ENCODE measurements at regions not wholly inside any gene's neighbourhood (a gene's known extent, or its start where the extent isn't known, plus 50 kb on each side); places are given as distances from the start of the nearest gene placed in this dataset.
"Not testable (repeated sequence)": the region's sequence is repeated elsewhere in the genome, so short reads cannot be mapped to it uniquely, and the experiment has no call there.

DNA sequence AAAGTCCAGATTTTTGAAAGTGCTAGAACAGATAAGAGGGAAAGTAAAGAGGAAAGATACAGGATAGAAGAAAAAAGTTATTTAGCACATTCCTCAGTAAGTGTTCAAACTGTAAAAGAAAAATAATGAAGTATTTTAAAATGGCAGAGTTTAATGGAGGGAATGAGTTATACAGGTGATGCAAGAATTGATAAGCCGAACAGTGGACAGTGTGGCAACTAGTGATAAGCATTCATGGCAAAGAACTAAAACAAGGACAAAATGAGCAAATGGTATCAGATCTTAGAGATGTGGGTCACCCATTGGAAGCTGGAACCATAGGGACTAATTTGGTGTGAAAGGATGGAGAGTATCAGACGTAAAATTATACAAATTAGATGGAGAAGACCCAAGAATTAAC, 622.9 kb upstream of the SGO1 start:
- no peak for DNase-seq

DNA sequence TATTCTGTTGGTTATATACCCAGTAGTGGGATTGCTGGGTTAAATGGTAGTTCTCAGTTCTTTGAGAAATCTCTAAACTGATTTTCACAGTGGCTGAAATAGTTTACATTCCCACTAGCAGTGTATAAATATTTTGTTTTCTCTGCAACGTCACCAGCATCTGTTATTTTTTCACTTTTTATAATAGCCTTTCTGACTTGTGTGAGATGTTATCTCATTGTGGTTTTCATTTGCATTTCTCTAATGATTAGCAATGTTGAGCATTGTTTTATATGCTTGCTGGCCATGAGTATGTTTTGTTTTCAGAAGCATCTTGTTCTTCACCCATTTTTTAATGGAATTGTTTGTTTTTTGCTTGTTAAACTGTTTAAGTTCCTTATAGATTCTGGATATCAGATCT, 612.7 kb upstream of the SGO1 start:
- DNase-seq = no peak

DNA sequence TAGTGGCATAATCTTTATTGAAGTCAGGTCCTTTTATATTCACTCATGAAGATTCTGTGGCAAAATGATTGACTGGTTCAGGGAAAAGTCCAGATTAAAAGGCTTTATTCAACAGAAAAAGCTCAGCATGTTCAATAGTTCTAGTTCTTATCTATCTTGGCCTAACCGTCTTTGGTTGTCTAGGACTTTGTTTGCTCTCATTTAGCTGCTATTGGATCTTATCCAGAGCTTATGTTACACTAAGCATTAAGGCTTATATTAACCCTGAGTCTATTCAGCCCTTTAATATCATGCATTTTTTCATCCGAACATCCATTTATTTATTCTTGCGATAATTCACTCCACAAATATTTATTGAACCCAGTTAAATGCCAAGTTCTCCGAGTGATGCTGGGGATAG, 601.0 kb upstream of the SGO1 start:
- DNase-seq = no peak

DNA sequence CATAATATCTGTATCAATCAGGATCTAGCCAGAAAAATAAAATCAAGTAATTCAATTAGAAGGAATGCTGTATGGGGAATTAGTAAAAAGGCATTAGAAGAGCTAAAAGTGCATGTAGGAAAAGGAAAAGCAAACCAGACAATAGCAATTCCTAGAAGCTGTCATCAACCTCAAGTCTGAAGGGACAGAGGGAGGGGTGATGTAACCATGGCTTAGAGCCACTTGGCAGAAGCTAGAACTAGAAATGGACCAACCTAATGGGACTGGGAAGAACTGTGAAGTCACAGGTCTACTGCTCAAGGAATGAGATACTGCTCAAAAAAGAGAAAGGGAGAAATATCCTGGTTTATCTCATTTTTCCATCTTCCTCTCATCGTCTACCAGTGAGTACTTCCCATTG, 590.7 kb upstream of the SGO1 start:
- DNase-seq = no peak

DNA sequence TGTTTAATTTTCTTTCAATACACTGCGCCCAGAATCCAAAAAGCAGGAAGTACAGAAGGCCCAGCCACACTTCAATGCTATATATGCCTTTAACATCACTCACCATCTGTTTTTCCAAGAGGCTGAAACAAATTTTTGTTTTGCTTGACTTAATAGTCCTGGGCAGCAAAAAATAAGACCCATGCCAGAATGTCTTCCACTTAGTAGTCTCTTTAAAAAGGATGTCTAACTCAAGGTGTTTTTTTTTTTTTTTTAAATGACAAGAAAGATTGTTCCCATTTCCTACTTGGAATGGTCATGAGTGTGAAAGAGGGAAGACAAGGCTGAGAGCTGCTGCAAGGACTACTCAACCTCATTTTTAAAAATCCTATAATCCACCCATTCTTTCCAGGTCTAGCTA, 590.3 kb upstream of the SGO1 start:
- DNase-seq = no peak

DNA sequence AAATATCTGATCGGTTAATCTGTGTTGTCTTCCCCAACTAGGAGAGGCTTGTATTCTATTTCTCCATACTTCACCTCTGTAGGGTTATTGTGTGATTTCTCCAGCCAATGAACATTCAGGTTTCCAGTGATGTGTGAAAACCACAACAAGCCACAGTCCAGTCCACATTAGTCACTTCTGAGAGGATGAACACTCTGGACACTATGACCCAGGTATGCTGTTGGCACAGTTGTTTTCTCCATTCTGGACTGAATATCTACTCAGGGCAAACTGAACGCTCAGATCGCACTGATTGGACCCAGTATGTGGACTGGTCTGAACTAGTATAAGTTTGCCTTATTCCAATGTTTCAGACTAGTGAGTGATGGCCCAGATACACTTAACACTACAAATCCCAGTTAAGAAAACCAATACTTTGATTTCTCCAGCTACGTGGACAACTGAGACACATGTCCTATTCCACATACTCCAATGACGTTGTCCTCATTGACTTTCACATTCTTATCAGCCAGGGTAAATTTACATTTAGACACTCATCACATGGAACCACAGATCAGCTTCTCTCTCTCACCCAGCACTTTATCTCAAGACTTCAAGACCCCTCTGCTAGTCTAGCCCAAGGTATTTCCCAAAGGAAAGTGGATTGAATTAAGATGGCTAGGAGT, 587.4 kb upstream of the SGO1 start:
- no peak for DNase-seq

DNA sequence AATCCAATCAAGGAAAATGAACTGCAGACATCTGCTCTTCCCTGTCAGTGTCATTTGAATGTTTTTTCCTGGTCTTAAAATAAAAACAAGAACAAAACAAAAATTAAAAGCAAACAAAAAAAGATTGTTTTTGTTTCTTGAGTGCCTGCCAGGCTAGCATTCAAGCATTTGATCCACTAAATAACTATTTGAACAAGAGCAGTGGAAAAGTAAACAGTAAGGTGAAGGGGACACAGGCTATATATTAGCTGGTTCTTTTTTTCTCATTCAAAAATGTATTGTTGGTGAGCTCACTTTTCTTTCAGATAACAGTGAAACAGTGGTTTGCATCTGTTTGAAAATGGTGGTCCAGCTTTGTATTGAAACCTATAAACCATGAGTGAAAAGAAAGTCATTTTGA, 586.9 kb upstream of the SGO1 start:
- DNase-seq = no peak

DNA sequence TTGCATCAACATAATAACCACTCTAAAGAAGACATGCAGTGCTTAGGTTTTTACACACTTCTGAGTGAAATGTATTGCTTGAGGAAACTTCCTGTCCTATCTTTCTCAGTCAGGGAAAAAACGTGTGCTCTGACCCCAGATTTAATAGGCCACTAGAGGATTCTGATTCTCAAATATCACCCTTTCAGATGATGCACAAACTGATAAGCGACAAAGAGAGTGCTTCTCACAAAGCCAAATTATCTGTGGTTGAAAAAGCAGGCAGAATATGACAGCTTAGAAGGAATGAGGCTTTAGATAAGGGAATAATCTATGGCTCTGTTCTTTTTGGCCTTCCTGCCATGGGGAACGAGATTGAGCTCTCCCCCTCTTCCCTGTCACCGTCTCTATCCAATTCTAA, 583.4 kb upstream of the SGO1 start:
- no peak for DNase-seq

DNA sequence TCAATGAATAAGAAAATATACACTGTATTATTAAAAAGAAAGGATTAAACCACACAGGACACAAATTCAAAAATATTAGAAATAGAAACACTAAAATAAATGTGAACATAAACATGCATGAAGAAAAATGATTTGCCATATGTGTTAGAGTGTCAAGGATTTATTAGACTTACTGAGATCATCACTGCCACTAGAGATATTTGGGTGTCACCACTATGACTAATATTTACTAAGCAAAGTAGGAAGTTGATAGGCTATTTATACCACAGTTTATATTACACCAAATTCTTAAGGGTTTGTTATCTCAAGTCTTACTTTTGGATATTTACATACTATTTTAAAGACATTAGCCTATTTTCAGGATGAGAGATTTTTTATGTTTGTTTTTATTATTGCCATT, 575.0 kb upstream of the SGO1 start:
- DNase-seq = no peak

DNA sequence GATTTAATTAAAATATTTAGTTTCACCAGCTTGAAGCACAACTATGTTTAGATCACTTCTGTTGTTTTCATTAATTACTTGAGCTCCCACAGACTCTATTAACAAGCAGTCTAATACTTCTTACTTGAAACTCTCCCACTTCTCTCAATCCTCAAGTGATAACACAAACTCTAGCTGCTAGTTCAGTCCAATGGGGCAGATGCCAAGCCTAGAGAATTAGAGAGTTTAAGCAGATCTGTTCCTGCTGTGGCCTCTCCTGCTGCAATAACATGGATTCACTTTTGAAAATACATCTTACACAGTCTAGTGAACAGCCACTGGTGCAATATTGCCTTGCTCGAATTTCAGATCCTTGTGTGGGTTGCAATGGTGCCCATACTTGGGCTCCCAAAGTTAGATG, 566.4 kb upstream of the SGO1 start:
- no peak for DNase-seq

DNA sequence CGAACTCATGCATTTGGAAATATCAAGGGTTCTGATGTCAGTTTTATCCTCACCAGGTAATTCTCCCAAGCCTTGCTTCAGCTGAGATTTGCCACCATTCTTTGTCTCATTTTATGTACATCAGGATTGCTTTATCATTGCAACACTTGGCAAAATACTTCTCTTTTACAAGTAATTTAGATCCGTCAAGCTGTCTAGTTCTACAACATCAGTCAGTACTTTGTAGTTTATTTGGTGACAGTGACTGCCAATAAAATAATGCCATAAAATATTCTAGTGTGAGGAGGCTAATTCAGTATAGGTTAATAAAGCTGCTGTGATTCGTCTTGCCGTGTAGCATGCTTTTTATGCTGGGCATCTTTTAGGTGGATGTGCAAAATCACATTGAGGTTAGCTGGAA, 565.3 kb upstream of the SGO1 start:
- no peak for DNase-seq

DNA sequence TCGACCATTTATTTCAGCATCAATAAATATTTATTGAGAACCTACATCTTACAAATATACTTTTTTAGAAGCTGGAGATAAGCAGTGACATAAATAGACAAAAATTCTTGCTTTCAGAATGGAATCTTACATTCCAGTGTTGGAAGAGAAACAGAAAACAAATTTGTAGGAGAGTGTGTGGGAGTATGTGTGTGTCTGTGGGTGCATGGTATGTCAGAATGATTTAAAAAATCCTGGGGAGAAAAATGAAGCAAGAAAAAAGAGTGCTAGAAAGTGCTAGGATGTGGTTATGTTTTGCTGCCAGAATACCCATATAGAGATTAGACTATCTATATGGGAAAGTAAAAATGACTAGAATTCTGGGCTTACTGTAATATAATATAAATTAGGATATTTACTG, 561.7 kb upstream of the SGO1 start:
- DNase-seq = no peak

DNA sequence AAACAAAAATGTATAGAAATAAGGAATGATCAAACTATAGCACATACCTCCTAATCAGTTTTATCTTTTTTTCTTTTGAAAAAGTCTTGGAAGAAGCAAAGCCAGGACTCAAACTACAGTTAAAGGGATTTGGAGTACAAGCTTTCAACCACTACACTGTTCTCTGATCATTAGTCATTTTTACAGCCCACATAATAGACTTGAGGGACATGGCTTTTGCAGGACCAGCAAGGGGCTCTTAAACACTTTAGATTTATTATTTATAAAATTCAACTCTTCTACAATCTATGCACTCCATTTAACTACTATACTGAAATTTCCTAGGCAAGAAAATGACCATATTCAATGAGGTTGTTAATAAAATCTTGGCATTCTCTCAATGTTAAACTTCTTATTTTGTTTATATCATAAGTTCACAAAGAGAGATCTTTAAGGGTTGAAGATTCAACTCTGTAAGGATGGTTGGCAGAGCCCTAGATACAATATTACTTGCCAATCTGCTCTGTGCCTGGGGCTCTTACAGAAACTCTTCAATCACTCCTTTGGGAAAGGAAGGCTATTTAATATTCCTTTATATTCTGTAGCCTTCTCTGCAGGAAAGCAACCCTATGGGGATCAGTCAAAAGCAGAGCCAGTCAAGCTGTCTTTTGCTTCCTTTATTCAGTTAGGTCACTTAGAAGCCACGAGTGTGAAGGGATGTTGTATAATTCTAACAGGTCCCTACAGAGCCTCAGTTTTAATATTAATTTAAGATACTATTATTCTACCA, 557.7 kb upstream of the SGO1 start:
- no peak for DNase-seq

DNA sequence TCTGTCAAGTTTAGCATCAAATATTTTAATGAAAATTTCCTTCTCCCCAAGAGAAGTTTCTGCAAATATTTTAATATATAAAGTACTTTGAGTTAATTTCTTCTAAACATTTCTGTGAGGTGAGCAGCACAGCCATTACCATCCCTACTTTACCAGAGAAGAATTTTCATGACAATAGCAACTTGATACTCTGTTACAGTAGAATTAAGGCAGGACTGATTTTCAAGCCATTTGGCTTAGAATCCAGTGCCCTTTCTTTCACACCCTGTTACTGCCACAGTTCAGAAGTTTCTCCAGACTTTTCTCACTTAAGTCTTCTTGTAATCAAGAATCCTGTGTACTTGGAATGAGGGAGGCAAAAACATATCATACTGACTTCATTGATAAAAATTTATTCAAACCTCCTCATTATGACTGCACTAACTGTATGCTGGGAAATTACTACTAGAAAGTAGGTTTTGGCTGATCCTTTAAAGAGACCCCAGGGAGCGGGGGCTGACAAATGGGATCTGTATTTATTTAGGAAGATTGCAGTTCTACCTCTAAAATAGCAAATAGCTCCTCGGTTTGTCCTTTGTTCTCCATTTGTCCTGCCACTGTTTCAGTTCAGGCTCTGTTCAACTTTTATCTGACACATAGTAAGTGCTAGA, 557.0 kb upstream of the SGO1 start:
- DNase-seq = no peak

DNA sequence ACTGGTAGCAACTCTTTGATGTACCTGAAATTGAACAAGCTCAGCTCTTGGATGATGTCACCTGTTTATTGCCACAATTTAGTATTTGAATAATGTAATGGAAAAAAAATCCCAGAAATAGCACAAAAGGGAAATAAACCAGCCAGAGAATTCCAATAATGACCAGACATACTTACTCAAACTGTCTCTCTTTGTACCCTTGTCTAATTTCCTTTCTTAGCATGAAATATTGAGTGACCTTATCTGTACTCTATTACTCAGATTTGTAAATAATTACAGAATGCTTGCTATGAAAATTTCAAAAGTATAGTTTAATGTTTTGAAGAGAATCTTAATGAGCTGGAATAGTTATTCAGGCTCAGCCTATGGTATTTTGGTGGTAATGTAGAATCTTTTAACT, 555.4 kb upstream of the SGO1 start:
- DNase-seq = no peak

DNA sequence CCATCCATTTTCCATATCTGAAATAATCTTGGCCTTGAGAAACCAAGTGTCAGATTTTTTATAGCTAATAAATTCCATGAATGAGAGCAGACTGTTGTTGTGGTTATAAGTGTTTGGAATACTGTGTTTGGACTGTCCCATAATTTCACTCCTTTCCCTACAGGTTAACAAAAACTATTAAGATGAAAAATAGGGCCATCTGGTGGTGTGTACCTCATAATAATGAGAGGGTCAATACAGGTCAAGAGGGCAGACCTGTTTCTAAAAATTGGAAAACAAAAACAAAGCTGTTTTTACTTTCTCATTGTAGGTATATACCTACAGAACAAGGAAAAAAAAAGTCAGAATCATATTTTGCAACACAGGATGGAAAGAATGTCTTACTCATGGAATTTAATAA, 553.8 kb upstream of the SGO1 start:
- no peak for DNase-seq

DNA sequence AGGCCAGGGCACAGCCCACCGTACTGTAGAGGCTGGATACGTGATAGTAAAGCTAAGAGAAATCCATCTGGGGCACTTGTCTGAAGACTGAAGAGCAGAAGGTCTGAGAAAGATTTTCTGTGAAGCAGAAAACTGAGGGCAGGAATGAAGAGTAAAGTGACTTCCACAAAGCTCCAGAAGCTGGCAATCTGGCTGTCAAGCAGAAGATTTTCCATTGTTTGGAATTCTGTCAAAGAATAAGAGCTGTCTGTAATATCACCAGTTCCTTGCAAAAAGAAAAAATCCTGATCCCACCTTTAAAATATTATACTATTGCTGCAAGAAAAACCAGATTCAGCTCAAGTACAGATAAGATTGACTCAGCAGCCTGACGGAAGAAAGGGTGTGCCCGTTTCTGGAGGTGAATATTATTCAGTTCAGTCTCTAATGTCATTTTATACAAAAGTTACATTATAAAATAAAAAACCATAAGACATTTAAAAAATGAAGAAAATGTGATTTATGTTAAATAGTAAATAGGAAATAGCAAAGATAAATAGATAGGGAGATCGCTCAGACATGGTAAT, 550.4 kb upstream of the SGO1 start:
- no peak for DNase-seq

DNA sequence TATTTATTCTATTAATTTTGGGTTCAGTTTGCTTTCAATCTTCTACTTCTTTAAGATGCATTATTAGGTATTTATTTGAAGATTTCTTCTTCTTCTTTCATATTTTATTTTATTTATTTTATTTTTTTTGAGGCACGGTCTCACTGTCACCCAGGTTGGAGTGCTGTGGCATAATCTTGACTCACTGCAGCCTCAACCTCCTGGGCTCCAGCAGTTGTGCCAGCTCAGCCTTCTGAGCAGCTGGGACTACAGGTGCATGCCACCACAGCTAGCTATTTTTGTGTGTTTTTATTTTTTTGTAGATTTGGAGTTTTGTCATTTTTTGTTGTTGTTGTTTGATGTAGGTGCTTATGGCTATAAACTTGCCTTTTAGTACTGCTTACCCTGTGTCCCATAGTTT, 543.2 kb upstream of the SGO1 start:
- no peak for DNase-seq

DNA sequence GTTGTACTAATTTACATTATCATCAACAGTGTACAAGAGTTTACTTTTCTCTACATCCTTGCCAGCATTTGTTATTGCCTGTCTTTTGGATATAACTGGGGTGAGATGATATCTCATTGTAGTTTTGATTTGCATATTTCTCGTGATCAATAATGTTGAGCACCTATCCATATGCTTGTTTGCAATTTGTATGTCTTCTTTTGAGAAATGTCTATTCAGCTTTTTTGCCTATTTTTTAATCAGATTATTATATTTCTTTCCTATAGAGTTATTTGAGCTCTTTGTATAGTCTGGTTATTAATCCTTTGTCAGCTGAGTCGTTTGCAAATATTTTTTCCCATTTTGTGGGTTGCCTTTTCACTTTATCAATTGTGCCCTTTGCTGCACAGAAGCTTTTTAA, 540.8 kb upstream of the SGO1 start:
- no peak for DNase-seq

DNA sequence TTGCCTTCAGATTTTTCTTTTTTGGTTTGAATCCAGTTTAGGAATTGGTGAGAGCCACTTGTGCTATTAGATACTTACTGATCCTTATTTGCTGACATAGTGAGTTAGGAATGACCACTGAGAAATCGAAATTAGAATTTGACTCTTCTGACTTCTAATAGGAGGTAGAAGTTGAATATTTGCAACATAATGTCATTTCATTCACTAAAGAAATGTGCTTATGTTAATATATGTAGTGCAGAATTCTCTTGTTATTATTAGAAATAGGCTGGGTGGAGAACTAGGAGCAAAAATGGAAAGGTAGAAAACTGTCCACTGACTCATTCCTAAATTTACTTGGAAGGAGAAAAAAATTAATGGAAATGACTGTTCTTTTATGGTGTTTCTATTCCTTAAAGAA, 538.2 kb upstream of the SGO1 start:
- no peak for DNase-seq

DNA sequence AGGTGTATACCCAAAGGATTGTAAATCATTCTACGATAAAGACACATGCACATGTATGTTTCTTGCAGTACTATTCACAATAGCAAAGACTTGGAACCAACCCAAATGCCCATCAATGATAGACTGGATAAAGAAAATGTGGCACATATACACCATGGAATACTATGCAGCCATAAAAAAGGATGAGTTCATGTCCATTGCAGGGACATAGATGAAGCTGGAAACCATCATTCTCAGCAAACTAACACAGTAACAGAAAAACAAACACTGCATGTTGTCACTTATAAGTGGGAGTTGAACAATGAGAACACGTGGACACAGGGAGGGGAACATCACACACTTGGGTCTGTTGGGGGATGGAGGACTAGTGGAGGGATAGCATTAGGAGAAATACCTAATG, 530.4 kb upstream of the SGO1 start:
- DNase-seq = not testable (repeated sequence)

DNA sequence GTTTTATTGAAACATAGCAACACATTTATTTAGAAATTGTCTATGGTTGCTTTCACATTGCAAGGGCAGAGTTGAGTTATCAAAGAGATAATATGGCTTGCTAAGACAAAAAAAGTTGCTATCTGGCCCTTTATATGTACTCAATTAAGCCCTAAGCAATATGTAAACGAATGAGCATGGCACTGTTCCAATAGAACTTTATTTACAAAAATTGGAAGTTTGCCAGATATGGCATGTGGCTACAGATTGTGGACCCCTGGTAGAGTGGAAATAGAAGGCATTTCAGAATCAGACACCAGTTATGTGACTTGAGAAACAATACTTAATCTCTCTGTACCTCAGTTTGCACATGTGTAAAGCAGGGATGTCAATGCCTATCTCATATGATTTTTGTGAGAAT, 515.6 kb upstream of the SGO1 start:
- DNase-seq = no peak

DNA sequence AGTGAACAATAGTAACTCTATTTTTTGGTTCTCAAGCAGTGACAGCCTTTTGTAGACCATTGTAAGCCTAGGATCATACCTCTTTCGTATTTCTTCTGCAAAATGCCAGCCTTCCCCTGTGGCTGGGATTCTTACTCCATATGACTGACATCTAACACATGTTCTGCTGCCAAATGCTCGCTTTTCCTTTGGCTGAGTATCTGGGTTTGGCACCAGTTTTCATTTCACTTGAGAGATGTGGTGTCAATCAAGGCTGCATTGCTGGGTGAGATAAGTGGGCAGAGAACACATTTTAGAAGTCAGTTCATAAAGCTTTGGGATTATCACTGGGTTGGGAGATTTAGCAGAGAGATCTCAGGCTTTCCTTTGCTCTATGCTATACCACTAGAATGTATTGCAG, 514.7 kb upstream of the SGO1 start:
- no peak for DNase-seq

DNA sequence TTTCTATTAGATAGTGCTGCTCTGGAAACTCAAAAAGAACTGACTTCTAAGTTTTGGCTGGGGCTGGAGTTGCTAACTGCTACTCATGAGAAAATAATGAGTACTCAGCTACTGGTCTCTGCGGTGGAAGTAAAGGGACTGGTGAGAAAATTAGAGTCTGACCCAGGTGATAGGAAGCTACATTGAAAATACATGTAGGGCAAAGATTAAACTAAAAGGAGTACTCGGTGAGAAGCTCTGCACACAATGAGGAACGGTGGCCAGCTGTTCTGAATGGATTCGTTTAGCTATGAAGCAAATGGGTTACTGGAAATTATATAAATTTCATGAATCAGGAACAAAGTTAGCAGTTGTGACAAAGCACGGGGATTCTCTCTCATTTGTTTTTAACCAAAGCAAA, 512.9 kb upstream of the SGO1 start:
- no peak for DNase-seq
